H9 (cell line): ENCODE measurements at regions not wholly inside any gene's neighbourhood (a gene's known extent, or its start where the extent isn't known, plus 50 kb on each side); places are given as distances from the start of the nearest gene placed in this dataset.
A peak's percentile ranks its signal among the peaks of the same experiment; 100 is the strongest.

Source experiments
- DNase-seq: peaks from one replicate; pipeline ENCODE4 v3.0.0-alpha.2; 2017
- H2AFZ ChIP-seq: one replicate; pipeline ENCODE4 v1.6.1; 2013; ENCODE audit warnings: mild to moderate bottlenecking, low read length, control low read depth, moderate library complexity
- H2AK5ac ChIP-seq: 2 replicates; pipeline ENCODE4 v1.6.1; 2013; ENCODE audit warnings: low read length, control low read depth, mixed read lengths; ENCODE audit not compliant: insufficient read length
- H2BK120ac ChIP-seq: one replicate; pipeline ENCODE4 v1.6.1; 2013; ENCODE audit warnings: low read depth, mild to moderate bottlenecking, low read length, control low read depth, inconsistent platforms; ENCODE audit not compliant: poor library complexity, severe bottlenecking
- H2BK12ac ChIP-seq: 2 replicates; pipeline ENCODE4 v1.6.1; 2013; ENCODE audit warnings: low read length, control low read depth, mixed read lengths, low read depth; ENCODE audit not compliant: insufficient read length
- H2BK15ac ChIP-seq: 2 replicates; pipeline ENCODE4 v1.6.1; 2013; ENCODE audit warnings: low read depth, low read length, control low read depth
- H2BK20ac ChIP-seq: one replicate; pipeline ENCODE4 v1.6.1; 2013; ENCODE audit warnings: low read depth, mild to moderate bottlenecking, low read length, control low read depth, inconsistent platforms; ENCODE audit not compliant: poor library complexity, severe bottlenecking
- H2BK5ac ChIP-seq: 2 replicates; pipeline ENCODE4 v1.6.1; 2013; ENCODE audit warnings: low read length, control low read depth, mixed read lengths; ENCODE audit not compliant: insufficient read length
- H3K14ac ChIP-seq: 2 replicates; pipeline ENCODE4 v1.6.1; 2013; ENCODE audit warnings: low read length, control low read depth; ENCODE audit not compliant: insufficient read depth
- H3K18ac ChIP-seq: 2 replicates; pipeline ENCODE4 v1.6.1; 2013; ENCODE audit warnings: low read depth, mild to moderate bottlenecking, mixed read lengths, low read length, control low read depth; ENCODE audit not compliant: insufficient read length
- H3K23ac ChIP-seq: 2 replicates; pipeline ENCODE4 v1.6.1; 2013; ENCODE audit warnings: low read length, control low read depth, mixed read lengths, low read depth; ENCODE audit not compliant: insufficient read length
- H3K23me2 ChIP-seq: 2 replicates; pipeline ENCODE4 v1.6.1; 2013; ENCODE audit warnings: low read depth, mild to moderate bottlenecking, mixed read lengths, low read length, control low read depth; ENCODE audit not compliant: insufficient read length, poor library complexity, severe bottlenecking
- H3K27ac ChIP-seq: 2 replicates; pipeline ENCODE4 v1.5.1; 2013; ENCODE audit warnings: low read length, control low read depth, mixed read lengths, low read depth; ENCODE audit not compliant: insufficient read length
- H3K27me3 ChIP-seq: 2 replicates; pipeline ENCODE4 v1.6.1; 2013; ENCODE audit warnings: low read length, control low read depth, inconsistent platforms; ENCODE audit not compliant: insufficient read depth
- H3K4ac ChIP-seq: 2 replicates; pipeline ENCODE4 v1.6.1; 2013; ENCODE audit warnings: low read depth, mild to moderate bottlenecking, control low read depth, inconsistent platforms, low read length, moderate library complexity
- H3K4me1 ChIP-seq: 2 replicates; pipeline ENCODE4 v1.6.1; 2013; ENCODE audit warnings: low read length, control low read depth, inconsistent platforms; ENCODE audit not compliant: insufficient read depth
- H3K4me2 ChIP-seq: 2 replicates; pipeline ENCODE4 v1.6.1; 2013; ENCODE audit warnings: low read length, control low read depth, mixed read lengths; ENCODE audit not compliant: insufficient read length, insufficient read depth
- H3K56ac ChIP-seq: 2 replicates; pipeline ENCODE4 v1.6.1; 2013; ENCODE audit warnings: low read depth, mild to moderate bottlenecking, mixed read lengths, low read length, control low read depth; ENCODE audit not compliant: insufficient read length
- H3K79me1 ChIP-seq: 2 replicates; pipeline ENCODE4 v1.6.1; 2013; ENCODE audit warnings: low read depth, mild to moderate bottlenecking, moderate library complexity, low read length, control low read depth, inconsistent platforms; ENCODE audit not compliant: insufficient read depth, poor library complexity, severe bottlenecking
- H3K79me2 ChIP-seq: 2 replicates; pipeline ENCODE4 v1.6.1; 2013; ENCODE audit warnings: low read length, control low read depth, inconsistent platforms; ENCODE audit not compliant: insufficient read depth
- H3K9ac ChIP-seq: 2 replicates; pipeline ENCODE4 v1.6.1; 2013; ENCODE audit warnings: low read length, control low read depth, mixed read lengths; ENCODE audit not compliant: insufficient read length; ENCODE audit errors: extremely low read depth
- H3K9me3 ChIP-seq: one replicate; pipeline ENCODE4 v1.6.1; 2013; ENCODE audit warnings: low read depth, low read length, inconsistent platforms; ENCODE audit not compliant: control insufficient read depth
- H3T11ph ChIP-seq: one replicate; pipeline ENCODE4 v1.6.1; 2013; ENCODE audit warnings: mild to moderate bottlenecking, low read length, control low read depth, inconsistent platforms
- H4K20me1 ChIP-seq: one replicate; pipeline ENCODE4 v1.6.1; 2013; ENCODE audit not compliant: control insufficient read depth, insufficient read length, insufficient read depth
- H4K5ac ChIP-seq: 2 replicates; pipeline ENCODE4 v1.6.1; 2013; ENCODE audit warnings: low read depth, mild to moderate bottlenecking, mixed read lengths, low read length, control low read depth; ENCODE audit not compliant: insufficient read length
- H4K8ac ChIP-seq: replicated peaks from 2 replicates; pipeline ENCODE4 v1.6.1; 2013; ENCODE audit warnings: low read length, control low read depth, mixed read lengths, low read depth; ENCODE audit not compliant: insufficient read length
- H4K91ac ChIP-seq: 2 replicates; pipeline ENCODE4 v1.6.1; 2013; ENCODE audit warnings: low read depth, mild to moderate bottlenecking, moderate library complexity, mixed read lengths, low read length, control low read depth; ENCODE audit not compliant: insufficient read length
- H3K27ac Mint-ChIP-seq, 3 experiments: 2 replicates in 2 of 3; 3 replicates in 1 of 3; pipeline ENCODE4 v1.8.0; 2020 to 2021; ENCODE audit warnings: mixed read lengths in 3 of 3, mild to moderate bottlenecking in 1 of 3, moderate library complexity in 1 of 3
- H3K27me3 Mint-ChIP-seq: 2 replicates; pipeline ENCODE4 v1.8.0; 2021; ENCODE audit warnings: low read depth, mild to moderate bottlenecking, moderate library complexity, mixed read lengths
- H3K36me3 Mint-ChIP-seq, 3 experiments: 2 replicates in 2 of 3; 3 replicates in 1 of 3; pipeline ENCODE4 v1.8.0; 2020 to 2021; ENCODE audit warnings: low read depth in 3 of 3, mixed read lengths in 3 of 3; ENCODE audit not compliant: insufficient read depth in 1 of 3
- H3K4me1 Mint-ChIP-seq, 2 experiments: 2 replicates each; pipeline ENCODE4 v1.8.0; 2020; ENCODE audit warnings: mixed read lengths in 2 of 2
- H3K4me3 Mint-ChIP-seq, 2 experiments: 2 replicates in 1 of 2; 3 replicates in 1 of 2; pipeline ENCODE4 v1.8.0; 2020 to 2021; ENCODE audit warnings: mild to moderate bottlenecking in 2 of 2, mixed read lengths in 2 of 2, moderate library complexity in 1 of 2
- H3K9me3 Mint-ChIP-seq, 2 experiments: 2 replicates in 1 of 2; 3 replicates in 1 of 2; pipeline ENCODE4 v1.8.0; 2020; ENCODE audit warnings: mild to moderate bottlenecking in 2 of 2, mixed read lengths in 2 of 2, moderate library complexity in 1 of 2
- CTCF ChIP-seq: fragments of 200-600 bp; sonication (generic); conservative IDR thresholded peaks from 3 replicates; pipeline ENCODE4 v1.8.0; 2021; ENCODE audit warnings: antibody characterized with exemption, mild to moderate bottlenecking
- WGBS: extraction: QIAGEN DNeasy Blood & Tissue Kit; methylation state at CpG from one replicate; pipeline ENCODE4 v1.1.7; 2013; ENCODE audit warnings: missing lambda C conversion rate, low lambda C conversion rate, mixed read lengths; ENCODE audit not compliant: insufficient read length; ENCODE audit errors: extremely low coverage; 5-methylcytosine and 5-hydroxymethylcytosine counted together

GRCh38 chr5:174176511-174176910, 131.0 kb downstream of the NSG2 start:
- Histone ChIP-seq H3K27me3 (no peaks in the 10 kb centered on the region), H3K23ac (no peak overlapping the region), H3K79me2 (no peaks in the 10 kb centered on the region), H3K4me1 (no peaks in the 10 kb centered on the region), H3K4me2 (no peak overlapping the region), H2AK5ac (no peak overlapping the region), H4K8ac (no peak overlapping the region), H2BK15ac (no peak overlapping the region), H2BK5ac (no peak overlapping the region), H2AFZ (no peak overlapping the region), H4K5ac (no peak overlapping the region), H3K79me1 (no peaks in the 10 kb centered on the region), H2BK20ac (no peak overlapping the region), H4K20me1 (no peaks in the 10 kb centered on the region), H4K91ac (no peak overlapping the region), H3T11ph (no peak overlapping the region), H3K18ac (no peak overlapping the region), H3K9ac (no peak overlapping the region), H2BK12ac (no peak overlapping the region), H2BK120ac (no peak overlapping the region), H3K14ac (no peak overlapping the region), H3K23me2 (no peaks in the 10 kb centered on the region), H3K4ac (no peak overlapping the region), H3K27ac (no peak overlapping the region), H3K56ac (no peak overlapping the region), H3K9me3 (no peaks in the 10 kb centered on the region)
- H3K27me3 Mint-ChIP-seq, result peaks cover 14% of the 10 kb centered on the region
- TF ChIP-seq CTCF, result no peak
- H3K36me3 Mint-ChIP-seq, result no peaks in the 10 kb centered on the region
- H3K4me3 Mint-ChIP-seq, result no peak overlapping the region
- WGBS, result no CpG with 5 or more reads among the region's 5 CpGs
- H3K9me3 Mint-ChIP-seq, result no peaks in the 10 kb centered on the region; a peak in 1 of 5 replicates
- peaks cover 9 to 13% of the 10 kb centered on the region in 2 experiments for H3K4me1 Mint-ChIP-seq
- no peak overlapping the region for H3K27ac Mint-ChIP-seq
- DNase-seq, result peak; percentile 18
